UCSD-AML1 (cell line): ENCODE measurements at regions not wholly inside any gene's neighbourhood (a gene's known extent, or its start where the extent isn't known, plus 50 kb on each side); places are given as distances from the start of the nearest gene placed in this dataset.
"Not testable (repeated sequence)": the region's sequence is repeated elsewhere in the genome, so short reads cannot be mapped to it uniquely, and the experiment has no call there.

ENCODE experiments used
- DNase-seq: peaks from one replicate; lab custom pipeline; 2025; ENCODE audit not compliant: unreplicated experiment; lab: John Stamatoyannopoulos, UW

DNA sequence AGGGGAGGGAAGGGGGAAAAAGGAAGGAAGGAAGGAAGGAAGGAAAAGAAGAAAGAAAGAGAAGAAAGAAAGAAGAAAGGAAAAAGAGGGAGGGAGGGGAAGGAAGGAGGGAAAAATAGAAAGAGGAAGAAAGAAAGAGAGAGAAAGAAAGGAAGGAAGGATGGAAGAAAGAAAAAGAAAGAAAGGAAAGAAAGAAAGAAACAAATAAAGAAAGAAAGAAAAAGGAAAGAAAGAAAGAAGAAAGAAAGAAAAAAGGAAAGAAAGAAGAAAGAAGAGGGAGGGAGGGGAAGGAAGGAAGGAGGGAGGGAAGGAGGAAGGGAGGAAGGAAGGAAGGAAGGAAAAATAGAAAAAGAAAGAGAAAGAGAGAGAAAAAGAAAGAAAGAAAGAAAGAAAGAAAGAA, 315.8 kb upstream of the PIK3C3 start:
- no peak for DNase-seq

DNA sequence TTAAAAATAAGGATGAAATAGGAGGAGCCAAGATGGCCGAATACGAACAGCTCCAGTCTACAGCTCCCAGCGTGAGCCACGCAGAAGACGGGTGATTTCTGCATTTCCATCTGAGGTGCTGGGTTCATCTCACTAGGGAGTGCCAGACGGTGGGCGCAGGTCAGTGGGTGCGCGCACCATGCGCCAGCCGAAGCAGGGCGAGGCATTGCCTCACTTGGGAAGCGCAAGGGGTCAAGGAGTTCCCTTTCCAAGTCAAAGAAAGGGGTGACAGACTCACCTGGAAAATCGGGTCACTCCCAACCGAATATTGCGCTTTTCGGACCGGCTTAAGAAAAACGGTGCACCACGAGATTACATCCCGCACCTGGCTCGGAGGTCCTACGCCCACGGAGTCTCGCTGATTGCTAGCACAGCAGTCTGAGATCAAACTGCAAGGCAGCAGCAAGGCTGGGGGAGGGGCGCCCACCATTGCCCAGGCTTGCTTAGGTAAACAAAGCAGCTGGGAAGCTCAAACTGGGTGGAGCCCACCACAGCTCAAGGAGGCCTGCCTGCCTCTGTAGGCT, 323.2 kb upstream of the PIK3C3 start:
- not testable (repeated sequence) for DNase-seq

DNA sequence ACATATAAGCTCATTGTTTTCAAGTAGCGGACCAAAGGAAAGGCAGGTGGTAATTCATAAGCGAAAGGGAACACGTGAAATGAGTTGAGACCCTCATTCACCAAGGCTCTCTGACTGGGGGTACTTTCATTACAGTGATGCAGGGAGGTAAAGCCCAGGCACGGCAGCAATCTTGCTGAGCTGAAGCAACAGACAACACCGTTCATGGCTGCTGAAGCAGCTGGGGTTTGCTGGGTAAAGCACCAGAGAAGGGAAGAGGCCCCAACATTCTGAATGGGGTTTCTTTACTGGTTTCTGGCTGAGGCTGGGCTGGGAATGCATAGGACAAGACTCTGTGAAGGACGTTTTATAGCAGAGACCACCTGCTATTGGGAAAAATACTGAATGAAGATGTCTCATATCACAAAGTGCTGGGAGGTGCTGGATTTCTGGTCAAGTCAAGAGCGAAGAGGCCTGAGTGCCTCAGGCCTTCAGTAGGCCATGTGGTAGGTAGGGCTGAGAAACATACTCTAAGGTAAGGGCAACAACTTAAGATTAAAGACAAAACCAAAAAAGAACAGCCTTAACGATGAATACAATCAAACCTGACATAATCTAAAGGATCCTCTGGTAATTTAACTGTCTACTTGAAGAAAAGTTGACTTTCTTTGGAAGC, 324.7 kb upstream of the PIK3C3 start:
- no peak for DNase-seq

DNA sequence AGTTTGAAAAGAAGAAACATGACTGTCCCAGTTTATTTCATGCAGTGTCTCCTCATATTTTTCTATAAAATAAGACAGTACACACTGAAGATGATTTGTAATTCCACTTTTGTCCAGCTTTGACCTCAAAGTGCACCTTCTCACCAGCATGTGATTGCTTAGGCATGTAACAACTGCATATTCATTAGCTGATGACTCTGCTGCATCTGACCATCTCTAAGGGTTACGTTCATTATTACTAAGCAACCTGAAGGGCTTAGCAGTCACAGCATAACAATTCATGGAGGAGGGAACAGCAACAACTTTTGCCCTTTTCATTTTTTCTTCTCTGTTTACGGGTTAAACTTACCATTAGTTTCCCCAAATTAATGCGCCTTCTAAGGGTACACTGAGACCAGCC, 330.6 kb upstream of the PIK3C3 start:
- DNase-seq, result no peak

DNA sequence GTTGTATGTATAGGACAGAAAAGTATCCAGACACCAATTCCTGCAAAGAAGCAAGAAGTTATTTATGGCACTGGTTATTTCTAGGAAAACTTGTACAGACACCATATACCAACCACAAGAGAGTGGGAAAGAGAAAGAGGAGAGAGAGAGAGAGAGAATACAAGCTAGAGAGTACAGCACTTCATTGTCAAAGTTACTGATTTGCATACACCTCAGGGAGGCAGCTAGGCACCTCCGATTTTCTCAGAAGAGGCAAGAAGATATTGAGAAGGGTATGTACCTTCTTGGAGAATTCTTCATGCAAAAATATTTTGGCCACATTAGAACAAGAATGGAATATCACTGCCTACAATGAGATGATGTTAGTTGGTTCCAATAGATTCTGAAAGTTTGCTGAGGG, 333.9 kb upstream of the PIK3C3 start:
- DNase-seq, result no peak

DNA sequence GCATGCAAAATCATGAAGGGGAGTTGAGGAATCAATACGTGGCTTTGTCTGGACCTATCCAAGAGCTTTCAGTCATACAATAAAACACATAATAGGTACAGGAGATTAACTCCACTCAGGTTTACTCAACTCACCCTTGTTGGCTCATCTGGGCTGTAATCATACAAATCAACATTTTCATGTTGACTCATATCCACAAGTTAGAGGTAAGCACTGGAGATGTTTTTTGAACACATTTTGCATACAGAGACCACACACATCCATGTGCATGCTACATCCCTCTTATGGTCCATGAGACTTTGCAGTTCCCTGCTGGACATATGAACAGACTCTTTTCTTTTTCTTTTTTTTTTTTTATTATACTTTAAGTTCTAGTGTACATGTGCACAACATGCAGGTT, 336.9 kb upstream of the PIK3C3 start:
- no peak for DNase-seq

DNA sequence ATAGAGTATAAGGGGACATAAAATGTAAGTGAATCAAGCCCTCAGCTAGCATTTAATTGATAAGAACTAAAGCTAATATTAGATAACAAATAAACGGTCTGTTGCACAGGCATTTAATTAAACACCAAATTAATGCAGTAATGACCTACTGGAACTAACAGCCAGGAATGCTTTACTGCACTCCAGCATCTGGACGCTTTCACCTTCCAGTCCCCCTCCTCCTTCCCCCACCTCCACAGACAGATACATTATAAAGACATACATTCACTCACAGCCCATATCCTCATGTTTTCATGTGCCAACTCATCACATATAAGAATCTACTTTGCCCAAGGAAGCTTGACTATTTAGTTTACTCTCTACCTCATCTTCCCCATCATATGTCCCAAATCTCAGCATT, 337.4 kb upstream of the PIK3C3 start:
- no peak for DNase-seq

DNA sequence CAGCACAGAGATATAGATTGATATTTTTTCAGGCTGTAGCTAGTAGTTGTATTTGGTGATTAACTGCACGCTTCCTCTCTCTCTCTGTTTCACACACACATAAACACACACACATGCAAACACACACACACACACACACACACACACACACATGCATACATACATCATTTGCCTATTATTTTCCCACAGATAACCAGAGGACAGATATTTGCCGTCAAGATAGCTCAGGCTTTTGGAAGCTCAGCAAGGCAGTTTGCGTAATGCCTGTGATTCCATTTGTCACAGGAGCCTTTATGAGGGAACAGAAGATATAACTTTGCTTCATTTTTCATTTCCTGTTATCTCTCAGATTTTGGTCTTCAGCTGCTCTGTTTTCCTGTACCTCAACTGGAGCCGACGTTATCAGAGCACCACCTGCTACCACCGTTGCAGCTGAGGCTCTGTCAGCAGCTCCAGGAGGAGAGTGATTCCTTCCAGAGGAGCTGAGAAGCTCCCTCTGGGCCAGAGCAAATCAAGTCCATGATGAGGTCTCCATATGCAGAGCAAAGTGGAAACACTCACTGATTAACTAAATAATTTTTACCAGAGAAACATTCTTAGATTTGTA, 341.9 kb upstream of the PIK3C3 start:
- DNase-seq, result no peak

DNA sequence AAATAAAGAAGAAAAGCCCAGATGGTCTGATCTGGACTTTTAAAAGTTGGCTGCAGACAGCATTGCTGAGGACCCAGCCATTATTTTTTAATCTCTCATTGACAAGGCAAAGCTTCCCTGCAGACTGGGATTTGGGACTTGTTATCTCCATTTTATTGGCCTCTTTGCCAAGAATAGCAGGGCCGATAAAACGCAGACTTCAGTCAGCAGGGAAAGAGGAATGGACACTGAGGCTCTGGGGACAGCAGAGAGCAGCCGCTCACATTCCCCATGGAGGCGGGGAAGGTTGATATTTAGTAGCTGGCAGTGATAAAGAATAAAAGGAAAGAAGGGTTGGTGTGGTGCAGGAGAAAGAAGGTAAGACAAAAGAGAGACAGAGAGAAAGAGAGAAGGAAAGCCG, 350.1 kb upstream of the PIK3C3 start:
- no peak for DNase-seq

DNA sequence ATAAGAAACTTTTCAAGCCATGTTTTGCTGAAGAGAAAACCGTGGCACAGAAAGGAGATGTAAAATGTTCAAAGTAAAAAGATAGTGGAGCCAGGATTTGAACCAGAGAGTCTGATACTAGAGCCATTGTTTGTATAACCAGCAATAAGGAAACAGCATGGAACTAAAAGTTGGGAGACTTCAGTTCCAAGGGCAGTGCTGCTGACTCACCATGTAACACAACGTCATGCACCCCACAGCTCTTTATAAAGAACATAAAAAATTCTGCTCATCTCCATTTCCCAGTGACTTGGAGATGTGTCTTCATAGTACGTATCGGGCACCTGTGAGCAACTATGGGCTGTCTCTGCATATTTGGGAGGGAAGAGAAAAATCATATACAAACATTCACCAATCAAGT, 353.0 kb upstream of the PIK3C3 start:
- DNase-seq, result no peak

DNA sequence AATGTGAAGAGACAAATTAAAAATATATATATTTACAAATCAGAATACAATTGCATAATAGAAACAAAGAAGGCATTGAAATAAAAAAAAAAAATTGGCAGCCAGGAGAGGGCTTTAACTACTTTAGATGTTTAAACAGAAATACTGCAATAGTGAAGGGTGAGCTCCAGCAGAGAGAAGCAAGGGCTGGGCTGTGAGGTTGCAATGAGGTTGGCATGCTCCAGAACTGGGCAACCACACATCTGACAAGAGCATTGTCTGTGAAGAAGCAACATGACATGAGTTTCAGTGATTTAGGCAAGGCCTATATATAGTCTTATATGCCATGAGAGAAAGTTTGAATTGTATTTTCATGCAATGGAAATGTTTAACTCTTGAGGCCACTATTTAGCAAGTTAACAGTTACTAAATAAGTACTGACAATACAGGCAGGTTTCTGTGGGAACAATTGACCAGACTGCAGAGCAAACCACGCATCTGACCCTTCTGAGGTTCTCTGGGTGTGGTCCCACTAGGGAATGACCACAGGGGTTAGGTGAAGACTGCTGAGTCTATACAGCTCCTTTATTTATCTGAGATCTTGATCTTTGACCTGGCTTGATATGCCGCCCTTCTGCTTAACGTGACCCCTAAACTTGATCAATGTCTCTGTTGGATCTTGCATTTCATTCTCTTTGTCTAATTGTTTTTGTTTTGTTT, 354.2 kb upstream of the PIK3C3 start:
- no peak for DNase-seq

DNA sequence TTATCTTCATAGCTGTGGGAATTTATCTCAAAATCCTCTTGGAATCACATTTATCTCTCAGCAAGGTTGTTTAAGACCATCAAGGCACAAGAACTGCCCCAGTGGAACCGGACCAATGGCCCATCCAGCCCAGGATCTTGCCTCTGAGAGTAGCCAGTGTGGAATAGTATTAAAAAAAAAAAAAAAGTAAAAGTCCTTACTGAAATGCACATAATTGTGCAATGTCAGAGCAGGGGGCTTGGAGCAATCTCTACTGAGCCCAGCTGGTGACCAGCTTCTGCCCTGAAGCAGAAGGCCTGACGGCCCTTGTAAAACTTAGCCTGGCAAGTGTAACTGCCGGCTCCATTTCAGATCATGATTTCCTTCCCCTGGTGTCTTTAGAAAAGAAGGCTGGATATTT, 355.6 kb upstream of the PIK3C3 start:
- no peak for DNase-seq

DNA sequence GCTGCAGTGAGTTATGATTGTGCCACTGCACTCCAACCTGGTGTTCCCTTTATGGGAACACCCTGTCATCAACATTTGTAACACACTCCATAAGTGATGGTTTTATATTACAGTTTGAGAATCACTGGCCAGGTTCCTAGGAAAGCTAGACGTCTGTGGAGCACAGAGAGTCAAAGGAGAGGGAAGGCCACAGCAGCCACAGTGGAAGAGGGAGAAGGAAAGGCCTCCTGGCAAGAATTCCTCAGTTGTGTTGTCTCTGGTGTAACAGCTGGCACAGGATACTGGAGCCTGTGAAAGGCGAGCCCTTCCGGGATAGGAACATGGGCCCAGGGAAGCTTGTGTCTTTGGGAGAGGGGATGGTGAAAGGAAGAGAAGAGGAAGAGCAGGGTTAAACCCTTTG, 360.5 kb upstream of the PIK3C3 start:
- DNase-seq, result no peak

DNA sequence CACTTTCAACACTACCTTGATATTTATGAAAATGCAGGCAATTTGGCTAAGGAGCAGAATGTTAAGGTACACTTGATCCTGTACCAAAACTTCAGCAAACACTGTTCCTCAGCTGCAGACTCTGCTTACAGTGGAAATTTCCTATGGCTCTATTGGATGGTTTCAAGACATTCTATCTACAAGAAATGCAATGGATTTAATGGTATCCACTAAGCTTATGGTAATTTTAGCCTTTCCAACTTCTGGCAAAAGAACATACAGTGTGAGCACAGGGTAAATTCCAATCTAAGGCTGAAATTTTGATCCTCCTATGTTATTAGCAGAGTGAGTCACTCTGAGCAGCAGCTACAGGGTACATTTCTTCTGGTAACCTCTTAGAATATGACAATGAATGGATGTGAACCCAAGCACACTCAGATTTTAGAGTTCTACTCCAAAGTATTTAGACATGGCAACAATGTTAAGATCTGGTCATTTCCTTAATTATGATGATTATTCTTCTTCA, 361.8 kb upstream of the PIK3C3 start:
- no peak for DNase-seq

DNA sequence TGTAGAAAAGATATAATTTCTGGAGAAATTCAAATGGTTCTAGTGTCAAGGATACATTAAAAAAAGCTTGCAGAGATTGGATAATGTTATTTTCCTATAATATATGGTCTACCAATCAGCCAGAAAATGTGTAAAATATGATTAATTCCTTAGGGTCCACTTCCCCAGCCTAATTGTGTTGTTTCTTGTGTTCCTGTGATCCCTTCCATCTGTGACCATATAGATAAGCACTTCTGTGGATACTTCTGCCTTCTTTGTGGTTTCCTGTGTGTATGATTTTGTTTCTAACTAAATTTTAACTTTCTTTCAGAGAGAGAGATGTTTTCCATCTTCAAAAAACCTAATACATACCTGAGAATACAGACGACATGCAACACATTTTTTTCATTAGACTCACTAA, 367.1 kb upstream of the PIK3C3 start:
- no peak for DNase-seq

DNA sequence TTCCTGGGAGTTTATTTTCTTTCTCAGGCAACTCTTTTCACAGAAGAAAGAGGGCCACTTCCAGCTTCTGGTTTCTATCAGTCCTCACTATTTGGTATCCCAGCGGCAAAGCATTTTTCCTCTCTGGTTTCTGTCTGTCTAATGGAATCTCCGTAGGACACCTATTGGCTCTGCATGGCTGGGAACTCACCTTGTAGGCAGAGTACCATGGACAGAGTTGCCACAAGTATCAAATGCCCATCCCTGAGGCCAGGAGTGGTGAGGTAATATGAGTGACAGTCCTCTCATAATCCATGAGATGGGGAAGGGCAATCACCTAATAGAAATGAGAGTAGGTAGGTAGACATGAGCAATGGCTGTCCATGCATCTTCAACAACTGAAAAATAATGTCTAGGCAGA, 369.5 kb upstream of the PIK3C3 start:
- no peak for DNase-seq

DNA sequence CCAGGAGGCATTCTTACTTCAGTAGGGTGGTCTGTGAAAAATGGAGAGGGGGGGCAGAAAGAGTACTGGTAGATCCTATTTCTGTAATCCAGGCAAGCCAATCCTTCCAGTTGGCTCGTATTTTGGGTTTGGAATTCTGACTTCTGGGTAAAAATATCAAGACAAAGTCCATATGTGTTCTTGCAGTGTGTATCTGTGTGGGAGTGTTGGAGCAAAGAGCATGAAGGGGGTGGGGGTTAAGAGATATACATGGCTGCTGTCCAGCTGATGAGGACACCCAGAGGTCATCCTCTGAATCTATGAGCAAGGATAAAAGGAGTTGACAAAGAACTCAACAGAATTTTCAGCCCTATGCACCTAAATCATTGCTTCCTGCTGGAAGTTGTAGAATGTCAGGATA, 375.8 kb upstream of the PIK3C3 start:
- no peak for DNase-seq

DNA sequence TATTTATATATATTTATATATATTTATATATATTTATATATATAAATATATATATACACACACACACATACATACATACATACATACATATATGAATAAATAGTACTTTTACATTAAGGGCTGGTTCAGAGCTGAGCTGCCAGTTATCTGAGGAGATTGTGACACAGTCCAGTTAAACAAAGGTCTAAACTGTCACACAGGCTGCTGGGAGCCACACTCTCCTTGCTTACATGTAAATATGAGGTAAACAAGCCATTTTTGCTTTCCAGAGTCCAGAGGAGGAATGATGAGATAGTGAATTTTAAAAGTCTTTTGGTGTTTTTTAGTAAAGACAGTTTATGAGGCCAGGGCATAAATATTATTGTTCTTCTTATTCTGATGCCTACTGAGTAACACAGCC, 377.5 kb upstream of the PIK3C3 start:
- DNase-seq, result no peak

DNA sequence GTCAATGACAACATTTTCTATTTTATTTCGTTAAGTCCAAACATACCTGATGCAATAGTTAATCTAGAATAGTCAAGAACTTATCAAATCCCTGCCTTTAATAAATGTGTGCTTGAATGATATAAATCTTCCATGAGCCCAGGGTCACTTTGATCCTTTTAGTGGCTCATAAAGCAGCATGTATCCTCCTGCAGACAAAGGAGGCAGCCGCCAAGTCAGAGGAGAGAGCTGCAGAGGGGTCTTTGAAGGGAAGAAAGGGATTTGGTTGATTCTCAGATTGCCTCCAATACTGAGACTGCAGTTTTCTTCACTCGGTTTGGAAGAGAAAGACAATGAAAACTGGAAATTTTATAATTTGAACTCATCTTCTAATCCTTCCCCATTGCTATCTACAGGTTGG, 378.4 kb upstream of the PIK3C3 start:
- no peak for DNase-seq

DNA sequence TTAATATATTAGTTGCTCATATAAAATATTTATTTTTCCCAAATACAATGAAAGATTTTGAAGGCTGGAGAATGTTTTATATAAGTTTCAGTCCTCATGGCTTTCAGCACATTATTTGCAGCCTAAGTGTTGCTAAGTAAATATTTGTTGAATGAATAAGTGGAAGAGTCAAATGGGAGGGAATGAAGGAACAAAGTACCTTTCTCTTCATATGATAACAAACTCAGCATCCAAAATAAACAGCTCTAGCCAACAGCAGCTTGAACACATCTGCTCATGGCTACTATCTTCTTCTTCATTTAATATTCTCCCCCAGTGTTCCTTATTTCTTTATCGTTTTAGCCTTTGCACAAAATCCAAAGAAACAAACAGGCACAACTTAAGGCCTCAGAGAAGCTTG, 385.2 kb upstream of the PIK3C3 start:
- no peak for DNase-seq

DNA sequence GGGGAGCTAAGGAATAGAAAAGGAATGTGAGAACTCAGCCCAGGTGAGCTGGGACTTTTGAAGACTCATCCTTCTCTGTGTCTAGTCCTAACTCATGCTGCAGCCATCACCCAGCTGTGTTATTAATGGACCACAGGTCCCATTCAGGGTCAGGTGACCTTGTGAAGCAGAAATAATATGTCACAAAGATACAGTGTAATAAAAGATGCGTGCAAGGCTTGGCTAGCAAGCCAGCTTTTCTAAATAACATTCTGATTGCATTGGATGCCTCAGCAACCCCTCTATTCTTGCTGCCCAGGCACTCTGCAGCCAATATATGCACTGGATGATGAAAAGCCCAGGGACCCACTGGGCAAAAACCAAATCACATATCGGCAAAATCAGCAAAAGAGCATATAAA, 393.1 kb upstream of the PIK3C3 start:
- DNase-seq, result no peak

DNA sequence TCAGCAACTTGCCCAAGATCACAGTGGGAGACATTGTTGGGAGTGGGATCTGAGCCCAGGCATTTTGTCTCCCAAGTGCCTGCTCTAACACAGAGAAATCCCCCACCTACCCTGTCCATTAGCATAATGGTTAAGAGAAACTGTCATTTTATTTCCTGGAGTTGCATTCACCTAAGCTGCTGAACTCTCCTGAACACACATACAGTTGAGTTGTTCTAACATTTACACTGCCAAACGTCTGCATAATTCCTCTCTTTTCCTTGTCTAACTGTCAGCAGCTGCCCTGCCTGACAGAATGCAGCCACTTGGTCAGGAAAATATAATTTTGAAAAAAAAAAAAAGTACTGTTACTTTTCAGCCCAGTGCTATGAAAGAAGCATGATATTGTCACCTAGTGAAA, 396.3 kb upstream of the PIK3C3 start:
- no peak for DNase-seq
